Naive thymus-derived CD4-positive, alpha-beta T cell (primary cell): ENCODE measurements at regions not wholly inside any gene's neighbourhood (a gene's known extent, or its start where the extent isn't known, plus 50 kb on each side); places are given as distances from the start of the nearest gene placed in this dataset.

Experiments
- ATAC-seq: fragments of 150-1000 bp; cut with Tn5 transposase; 2 replicates; pipeline ENCODE4 v1.10.0; 2021; ENCODE audit warnings: mild to moderate bottlenecking, moderate library complexity
- CTCF ChIA-PET: fragments of 350-600 bp; sonication (Branson Sonifier 250); formaldehyde crosslinking; loops from one replicate; lab custom pipeline; 2021; ENCODE audit warnings: antibody characterized with exemption; lab: Charles Lee
- POLR2A ChIA-PET: fragments of 350-600 bp; sonication (Branson Sonifier 250); formaldehyde crosslinking; loops from one replicate; lab custom pipeline; 2021; ENCODE audit warnings: antibody characterized with exemption, inconsistent platforms; lab: Charles Lee
- DNase-seq, 9 donors: peaks; one replicate each; pipeline versions ENCODE4 v3.0.0 to v3.0.0-alpha.2; 2020 to 2022; ENCODE audit warnings: mixed read lengths in 1 of 9
- H3K27ac ChIP-seq: one replicate; pipeline ENCODE4 v1.7.0; 2013; ENCODE audit warnings: mild to moderate bottlenecking, low read depth, low read length, moderate library complexity
- H3K27me3 ChIP-seq, 2 donors: one replicate each; pipeline ENCODE4 v1.7.0; 2013; ENCODE audit warnings: low read length in 2 of 2, mild to moderate bottlenecking in 2 of 2, moderate library complexity in 2 of 2; ENCODE audit not compliant: control insufficient read depth in 2 of 2, insufficient read depth in 2 of 2
- H3K36me3 ChIP-seq, 3 experiments: 1 replicate in 2 of 3; 2 replicates in 1 of 3; pipeline ENCODE4 v1.7.0; 2013; ENCODE audit warnings: low read length in 3 of 3, mild to moderate bottlenecking in 3 of 3, moderate library complexity in 1 of 3; ENCODE audit not compliant: insufficient read depth in 3 of 3, control insufficient read depth in 2 of 3
- H3K4me1 ChIP-seq, 2 donors: one replicate each; pipeline ENCODE4 v1.7.0; 2013; ENCODE audit warnings: low read length in 2 of 2, mild to moderate bottlenecking in 2 of 2, moderate library complexity in 1 of 2; ENCODE audit not compliant: control insufficient read depth in 2 of 2, insufficient read depth in 2 of 2
- H3K4me3 ChIP-seq: 2 replicates; pipeline ENCODE4 v1.7.0; 2013; ENCODE audit warnings: mild to moderate bottlenecking, low read length
- H3K9me3 ChIP-seq, 3 experiments: 1 replicate in 2 of 3; 2 replicates in 1 of 3; pipeline ENCODE4 v1.7.0; 2013; ENCODE audit warnings: low read length in 3 of 3; ENCODE audit not compliant: control insufficient read depth in 2 of 3
- H3K27ac Mint-ChIP-seq, 9 donors: one replicate each; pipeline ENCODE4 v1.8.0; 2020 to 2022; ENCODE audit warnings: mixed read lengths in 9 of 9, mild to moderate bottlenecking in 8 of 9, moderate library complexity in 5 of 9, inconsistent platforms in 2 of 9
- H3K27me3 Mint-ChIP-seq, 5 donors: one replicate each; pipeline ENCODE4 v1.8.0; 2021 to 2022; ENCODE audit warnings: mixed read lengths in 5 of 5, mild to moderate bottlenecking in 1 of 5
- H3K36me3 Mint-ChIP-seq, 5 donors: one replicate each; pipeline ENCODE4 v1.8.0; 2020 to 2022; ENCODE audit warnings: mixed read lengths in 5 of 5, mild to moderate bottlenecking in 3 of 5, inconsistent platforms in 1 of 5
- H3K4me1 Mint-ChIP-seq, 7 donors: one replicate each; pipeline ENCODE4 v1.8.0; 2020 to 2022; ENCODE audit warnings: mixed read lengths in 7 of 7, mild to moderate bottlenecking in 3 of 7, inconsistent platforms in 1 of 7
- H3K4me3 Mint-ChIP-seq, 10 donors: one replicate each; pipeline ENCODE4 v1.8.0; 2020 to 2022; ENCODE audit warnings: mild to moderate bottlenecking in 10 of 10, mixed read lengths in 10 of 10, moderate library complexity in 6 of 10, inconsistent platforms in 2 of 10
- H3K9me3 Mint-ChIP-seq, 11 donors: one replicate each; pipeline ENCODE4 v1.8.0; 2020 to 2022; ENCODE audit warnings: mixed read lengths in 11 of 11, mild to moderate bottlenecking in 4 of 11, inconsistent platforms in 1 of 11, moderate library complexity in 1 of 11
- intact Hi-C, 2 donors: fragments of 100-400 bp; cut with micrococcal nuclease; formaldehyde crosslinking; loops; one replicate each; pipeline ENCODE4 v1.15.1; 2023

- H3K9me3 ChIP-seq = no peaks in the 10 kb centered on the region
- ATAC-seq (no peak), DNase-seq (no peak)
- peaks cover 0 to 16% (median 3%) of the 10 kb centered on the region in 11 donors for H3K9me3 Mint-ChIP-seq
- no peak overlapping the region for H3K27ac ChIP-seq
- intact Hi-C loops = no loop called here
- peaks cover 0 to 4% (median 0%) of the 10 kb centered on the region in 5 donors for H3K36me3 Mint-ChIP-seq
- H3K4me3 Mint-ChIP-seq = no peak overlapping the region
- ChIA-PET CTCF (interaction anchor here (0.5 to 0.6 kb wide), 2 partner anchors 10 to 116 kb away, joined by 3 read pairs; no protein-coding TSS in a partner anchor), POLR2A (no interaction called here)
- no peaks in the 10 kb centered on the region for H3K4me1 ChIP-seq
- H3K27me3 Mint-ChIP-seq = no peaks in the 10 kb centered on the region
- H3K27ac Mint-ChIP-seq = no peak overlapping the region
- H3K4me1 Mint-ChIP-seq = no peaks in the 10 kb centered on the region
- no peaks in the 10 kb centered on the region for H3K27me3 ChIP-seq
- H3K4me3 ChIP-seq = no peak overlapping the region
- H3K36me3 ChIP-seq = no peaks in the 10 kb centered on the region
These were observed 258.4 kb upstream of the AGTR1 start for GRCh38 chr3:148439254-148439822.

- Mint-ChIP-seq H3K27ac (no peak overlapping the region), H3K9me3 (peaks cover 0 to 15% (median 3%) of the 10 kb centered on the region in 11 donors), H3K4me1 (no peaks in the 10 kb centered on the region), H3K4me3 (no peak overlapping the region), H3K36me3 (peaks cover 0 to 4% (median 0%) of the 10 kb centered on the region in 5 donors), H3K27me3 (no peaks in the 10 kb centered on the region)
- H3K36me3 ChIP-seq = no peaks in the 10 kb centered on the region
- ChIA-PET CTCF (no interaction called here), POLR2A (no interaction called here)
- no peaks in the 10 kb centered on the region for H3K9me3 ChIP-seq
- no peak overlapping the region for H3K27ac ChIP-seq
- H3K4me3 ChIP-seq = no peak overlapping the region
- no peaks in the 10 kb centered on the region for H3K4me1 ChIP-seq
- intact Hi-C loops = no loop called here
- DNase-seq (no peak), ATAC-seq (no peak)
- no peaks in the 10 kb centered on the region for H3K27me3 ChIP-seq
These were observed 256.5 kb upstream of the AGTR1 start for GRCh38 chr3:148441191-148441590.

- CTCF ChIA-PET = no interaction called here
- intact Hi-C loops = no loop called here
These were observed 246.9 kb upstream of the AGTR1 start for GRCh38 chr3:148450819-148451218.

GRCh38 chr3:148451969-148452368 lies 245.7 kb upstream of the AGTR1 start:
- no peaks in the 10 kb centered on the region for H3K4me1 Mint-ChIP-seq
- CTCF ChIA-PET = no interaction called here
- no peaks in the 10 kb centered on the region for H3K36me3 Mint-ChIP-seq
- DNase-seq (no peak), ATAC-seq (no peak)
- H3K27ac Mint-ChIP-seq = no peak overlapping the region
- no peak overlapping the region for H3K4me3 ChIP-seq
- intact Hi-C loops = no loop called here
- peaks cover 0 to 8% (median 0%) of the 10 kb centered on the region in 11 donors for H3K9me3 Mint-ChIP-seq
- no peak overlapping the region for H3K27ac ChIP-seq
- H3K36me3 ChIP-seq = no peaks in the 10 kb centered on the region
- H3K4me1 ChIP-seq = no peaks in the 10 kb centered on the region
- no peak overlapping the region for H3K4me3 Mint-ChIP-seq
- no peaks in the 10 kb centered on the region for H3K27me3 Mint-ChIP-seq
- POLR2A ChIA-PET = no interaction called here
- no peaks in the 10 kb centered on the region for H3K9me3 ChIP-seq
- no peaks in the 10 kb centered on the region for H3K27me3 ChIP-seq

More at GRCh38 chr3:148450819-148451218, 246.9 kb upstream of the AGTR1 start:
- no peak overlapping the region for H3K4me3 Mint-ChIP-seq
- POLR2A ChIA-PET = no interaction called here
- DNase-seq (no peak), ATAC-seq (no peak)
- H3K27me3 Mint-ChIP-seq = no peaks in the 10 kb centered on the region
- Histone ChIP-seq H3K4me1 (no peaks in the 10 kb centered on the region), H3K27ac (no peak overlapping the region), H3K27me3 (no peaks in the 10 kb centered on the region), H3K4me3 (no peak overlapping the region), H3K36me3 (no peaks in the 10 kb centered on the region), H3K9me3 (no peaks in the 10 kb centered on the region)
- H3K36me3 Mint-ChIP-seq = no peaks in the 10 kb centered on the region
- H3K9me3 Mint-ChIP-seq = peaks cover 0 to 10% (median 0%) of the 10 kb centered on the region in 11 donors
- no peak overlapping the region for H3K27ac Mint-ChIP-seq
- H3K4me1 Mint-ChIP-seq = no peaks in the 10 kb centered on the region

GRCh38 chr3:148453781-148454191 lies 243.9 kb upstream of the AGTR1 start:
- Histone ChIP-seq H3K27ac (no peak overlapping the region), H3K27me3 (no peaks in the 10 kb centered on the region), H3K4me3 (no peak overlapping the region), H3K4me1 (no peaks in the 10 kb centered on the region), H3K36me3 (no peaks in the 10 kb centered on the region), H3K9me3 (no peaks in the 10 kb centered on the region)
- no peaks in the 10 kb centered on the region for H3K27me3 Mint-ChIP-seq
- H3K4me3 Mint-ChIP-seq = no peak overlapping the region
- intact Hi-C loops = no loop called here
- ATAC-seq (no peak), DNase-seq (no peak)
- H3K9me3 Mint-ChIP-seq = peaks cover 0 to 8% (median 0%) of the 10 kb centered on the region in 11 donors
- no peaks in the 10 kb centered on the region for H3K36me3 Mint-ChIP-seq
- CTCF ChIA-PET = no interaction called here
- H3K4me1 Mint-ChIP-seq = no peaks in the 10 kb centered on the region
- POLR2A ChIA-PET = no interaction called here
- no peak overlapping the region for H3K27ac Mint-ChIP-seq

- no peak overlapping the region for H3K4me3 ChIP-seq
- intact Hi-C loops = no loop called here
These were observed 242.6 kb upstream of the AGTR1 start for GRCh38 chr3:148455098-148455497.

GRCh38 chr3:148457886-148458285 lies 239.8 kb upstream of the AGTR1 start:
- Mint-ChIP-seq H3K9me3 (peaks cover 0 to 7% (median 0%) of the 10 kb centered on the region in 11 donors), H3K4me1 (no peaks in the 10 kb centered on the region), H3K27ac (no peak overlapping the region), H3K4me3 (no peak overlapping the region), H3K36me3 (no peaks in the 10 kb centered on the region), H3K27me3 (no peaks in the 10 kb centered on the region)
- H3K9me3 ChIP-seq = no peaks in the 10 kb centered on the region
- DNase-seq = no peak
- H3K27ac ChIP-seq = no peak overlapping the region
- intact Hi-C loops = no loop called here
- POLR2A ChIA-PET = no interaction called here
- no peaks in the 10 kb centered on the region for H3K4me1 ChIP-seq
- no peak overlapping the region for H3K4me3 ChIP-seq
- CTCF ChIA-PET = no interaction called here
- H3K36me3 ChIP-seq = no peaks in the 10 kb centered on the region
- no peaks in the 10 kb centered on the region for H3K27me3 ChIP-seq
- ATAC-seq = no peak

More at GRCh38 chr3:148455098-148455497, 242.6 kb upstream of the AGTR1 start:
- Mint-ChIP-seq H3K27ac (no peak overlapping the region), H3K27me3 (no peaks in the 10 kb centered on the region), H3K9me3 (peaks cover 0 to 8% (median 0%) of the 10 kb centered on the region in 11 donors), H3K4me1 (no peaks in the 10 kb centered on the region), H3K36me3 (no peaks in the 10 kb centered on the region), H3K4me3 (no peak overlapping the region)
- no peak overlapping the region for H3K27ac ChIP-seq
- ChIA-PET CTCF (no interaction called here), POLR2A (no interaction called here)
- DNase-seq (no peak), ATAC-seq (no peak)
- no peaks in the 10 kb centered on the region for H3K4me1 ChIP-seq
- no peaks in the 10 kb centered on the region for H3K9me3 ChIP-seq
- no peaks in the 10 kb centered on the region for H3K36me3 ChIP-seq
- H3K27me3 ChIP-seq = no peaks in the 10 kb centered on the region
